ENCODE measurements at regions not wholly inside any gene's neighbourhood (a gene's known extent, or its start where the extent isn't known, plus 50 kb on each side); places are given as distances from the start of the nearest gene placed in this dataset.

GRCh38 chr2:124975648-124976047 lies 950.6 kb downstream of the CNTNAP5 start:
- H3K27ac ChIP-seq (ENCODE audit: low read depth in 1 of 2, low read length in 2 of 2), result no peak overlapping the region

More at GRCh38 chr2:124975648-124976047, 950.6 kb downstream of the CNTNAP5 start:
- Histone ChIP-seq H3K9me3 (ENCODE audit: control insufficient read depth in 4 of 4, low read length in 3 of 4) (no peaks in the 10 kb centered on the region), H3K4me3 (ENCODE audit: low read depth in 1 of 3, low read length in 3 of 3) (no peak overlapping the region), H3K9ac (ENCODE audit: low read depth in 1 of 2, low read length in 2 of 2) (no peak overlapping the region), H3K36me3 (ENCODE audit: control insufficient read depth in 4 of 4, insufficient read depth in 3 of 4, low read depth in 1 of 4, low read length in 3 of 4) (no peaks in the 10 kb centered on the region), H3K4me1 (ENCODE audit: control insufficient read depth in 4 of 4, insufficient read depth in 4 of 4, low read length in 3 of 4) (no peaks in the 10 kb centered on the region), H3K27me3 (ENCODE audit: control insufficient read depth in 4 of 4, insufficient read depth in 4 of 4, low read length in 3 of 4) (no peaks in the 10 kb centered on the region)
- 66% methylated on average over 2 of the region's 2 CpGs for WGBS
- no peak for TF ChIP-seq MAX (IDR thresholded peaks at IDR 0.05)
- TF ChIP-seq REST (IDR thresholded peaks at IDR 0.05), result no peak
- TF ChIP-seq FOXA2 (IDR thresholded peaks at IDR 0.05), result no peak
- no peak for TF ChIP-seq FOXA1 (IDR thresholded peaks at IDR 0.05)
- TF ChIP-seq SP1 (IDR thresholded peaks at IDR 0.05), result no peak
- TF ChIP-seq CTCF (IDR thresholded peaks at IDR 0.05; ENCODE audit: low read depth, low read length, missing input control), result no peak
- TF ChIP-seq GABPA (IDR thresholded peaks at IDR 0.05 in 1 of 2, conservative IDR thresholded peaks at IDR 0.05 in 1 of 2), result no peak
- TF ChIP-seq HNF4A (conservative IDR thresholded peaks at IDR 0.05), result no peak
- TF ChIP-seq ATF3 (IDR thresholded peaks at IDR 0.05), result no peak
- TF ChIP-seq NR2F2 (IDR thresholded peaks at IDR 0.05), result no peak
- no peak for TF ChIP-seq RAD21 (IDR thresholded peaks at IDR 0.05)
- no peak for TF ChIP-seq RXRA (IDR thresholded peaks at IDR 0.05)
- TF ChIP-seq HNF4G (IDR thresholded peaks at IDR 0.05), result no peak
- no peak for TF ChIP-seq EGR1 (IDR thresholded peaks at IDR 0.05; ENCODE audit: low read depth in 2 of 2)
- TF ChIP-seq YY1 (IDR thresholded peaks at IDR 0.05), result no peak
- no peak for TF ChIP-seq ZBTB33 (IDR thresholded peaks at IDR 0.05)
- no peak for TF ChIP-seq TAF1 (conservative IDR thresholded peaks at IDR 0.05)
- no peak for DNase-seq (ENCODE audit: low spot score)
